GM12891 (cell line): ENCODE measurements at regions not wholly inside any gene's neighbourhood (a gene's known extent, or its start where the extent isn't known, plus 50 kb on each side); places are given as distances from the start of the nearest gene placed in this dataset.

Experiments
- PAX5 ChIP-seq: IDR thresholded peaks from 2 replicates; pipeline ENCODE4 v1.6.1; 2011; ENCODE audit warnings: low read length, moderate library complexity, mild to moderate bottlenecking; ENCODE audit not compliant: insufficient read depth, severe bottlenecking
- POLR2A ChIP-seq: IDR thresholded peaks from 2 replicates; pipeline ENCODE4 v1.6.1; 2011; ENCODE audit warnings: low read depth, low read length, control low read depth
- POLR2AphosphoS5 ChIP-seq: IDR thresholded peaks from 2 replicates; pipeline ENCODE4 v1.6.1; 2011; ENCODE audit warnings: low read depth, low read length, control low read depth
- POU2F2 ChIP-seq: IDR thresholded peaks from 2 replicates; pipeline ENCODE4 v1.6.1; 2011; ENCODE audit warnings: low read depth, mild to moderate bottlenecking, control low read depth, low read length, moderate library complexity
- SPI1 ChIP-seq: IDR thresholded peaks from 2 replicates; pipeline ENCODE4 v1.6.1; 2011; ENCODE audit warnings: low read depth, low read length, control low read depth
- TAF1 ChIP-seq: IDR thresholded peaks from 2 replicates; pipeline ENCODE4 v1.6.1; 2011; ENCODE audit warnings: low read depth, low read length, control low read depth

DNA sequence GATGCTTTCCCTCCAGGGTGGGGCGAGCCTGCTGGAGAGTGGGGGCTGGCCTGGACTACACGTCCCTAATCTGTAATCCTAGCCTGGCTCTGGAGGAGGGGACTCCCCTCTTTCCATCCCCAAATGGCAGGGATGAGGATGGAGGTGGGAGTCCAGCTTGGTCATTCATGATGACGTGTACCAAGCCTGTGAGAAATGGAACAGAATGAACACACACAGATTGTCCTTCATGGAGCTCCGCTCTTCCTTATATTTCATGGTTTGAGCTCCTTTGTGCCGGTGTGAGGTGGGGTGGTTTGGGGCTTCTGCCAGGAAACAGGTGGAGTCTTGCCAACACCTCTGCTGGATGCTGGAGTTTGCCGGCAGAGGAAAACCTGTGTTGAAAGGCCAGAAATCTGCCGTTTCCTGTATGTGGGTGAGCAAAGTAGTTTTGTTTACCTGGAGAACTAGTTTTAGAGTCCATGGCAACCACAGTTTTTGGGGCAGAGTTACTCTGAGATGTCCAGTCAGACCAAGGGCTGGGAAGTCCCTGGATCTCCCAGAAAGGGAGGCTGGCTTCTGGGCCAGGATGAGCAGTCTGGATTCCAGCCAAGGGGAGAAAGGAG lies 417.6 kb upstream of the MEX3C start:
- TF ChIP-seq POLR2AphosphoS5, result no peak
- no peak for TF ChIP-seq POLR2A
- TF ChIP-seq SPI1, result no peak
- no peak for TF ChIP-seq PAX5
- TF ChIP-seq TAF1, result no peak
- no peak for TF ChIP-seq POU2F2
